ENCODE measurements at regions not wholly inside any gene's neighbourhood (a gene's known extent, or its start where the extent isn't known, plus 50 kb on each side); places are given as distances from the start of the nearest gene placed in this dataset.
"Not testable (repeated sequence)": the region's sequence is repeated elsewhere in the genome, so short reads cannot be mapped to it uniquely, and the experiment has no call there.

- no peak overlapping the region for H3K4me3 ChIP-seq (ENCODE audit: low read depth, low read length)
- TF ChIP-seq, protein P1, sequence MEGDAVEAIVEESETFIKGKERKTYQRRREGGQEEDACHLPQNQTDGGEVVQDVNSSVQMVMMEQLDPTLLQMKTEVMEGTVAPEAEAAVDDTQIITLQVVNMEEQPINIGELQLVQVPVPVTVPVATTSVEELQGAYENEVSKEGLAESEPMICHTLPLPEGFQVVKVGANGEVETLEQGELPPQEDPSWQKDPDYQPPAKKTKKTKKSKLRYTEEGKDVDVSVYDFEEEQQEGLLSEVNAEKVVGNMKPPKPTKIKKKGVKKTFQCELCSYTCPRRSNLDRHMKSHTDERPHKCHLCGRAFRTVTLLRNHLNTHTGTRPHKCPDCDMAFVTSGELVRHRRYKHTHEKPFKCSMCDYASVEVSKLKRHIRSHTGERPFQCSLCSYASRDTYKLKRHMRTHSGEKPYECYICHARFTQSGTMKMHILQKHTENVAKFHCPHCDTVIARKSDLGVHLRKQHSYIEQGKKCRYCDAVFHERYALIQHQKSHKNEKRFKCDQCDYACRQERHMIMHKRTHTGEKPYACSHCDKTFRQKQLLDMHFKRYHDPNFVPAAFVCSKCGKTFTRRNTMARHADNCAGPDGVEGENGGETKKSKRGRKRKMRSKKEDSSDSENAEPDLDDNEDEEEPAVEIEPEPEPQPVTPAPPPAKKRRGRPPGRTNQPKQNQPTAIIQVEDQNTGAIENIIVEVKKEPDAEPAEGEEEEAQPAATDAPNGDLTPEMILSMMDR (IDR thresholded peaks at IDR 0.05; ENCODE audit: low read depth, low read length) = no peak
Observed at GRCh38 chr7:54947266-54947665, 71.6 kb upstream of the EGFR start.

- not testable (repeated sequence) for H3K4me3 ChIP-seq (ENCODE audit: low read depth, low read length)
Observed at GRCh38 chr7:54949514-54949913, 69.3 kb upstream of the EGFR start.

DNA sequence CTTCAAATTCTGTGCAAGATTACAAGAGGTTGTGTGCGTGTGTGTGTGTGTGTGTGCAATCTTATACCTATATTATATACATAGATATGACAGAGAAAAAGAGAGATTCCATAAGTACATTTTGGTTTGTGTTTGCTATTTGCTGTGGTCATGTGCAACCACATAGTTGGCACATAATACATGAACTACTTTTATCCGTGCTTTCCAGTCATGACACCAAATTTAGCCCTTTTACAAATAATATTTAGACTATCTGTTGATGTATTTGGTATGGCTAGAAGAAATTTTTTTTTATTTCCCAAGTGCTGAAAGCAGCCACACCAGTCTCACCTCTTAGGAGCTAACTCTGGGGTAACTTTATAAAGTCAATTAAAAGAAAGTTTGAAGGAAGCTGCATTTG is 63.5 kb upstream of the EGFR start:
- H3K4me3 ChIP-seq (ENCODE audit: low read depth, low read length) = no peak overlapping the region
- TF ChIP-seq, protein P1 (IDR thresholded peaks at IDR 0.05; ENCODE audit: low read depth, low read length) = no peak

GRCh38 chr7:54955696-54956420 is 63.0 kb upstream of the EGFR start:
- no peak overlapping the region for H3K4me3 ChIP-seq (ENCODE audit: low read depth, low read length)
- TF ChIP-seq, protein P1 (IDR thresholded peaks at IDR 0.05; ENCODE audit: low read depth, low read length) = no peak

GRCh38 chr7:54956865-54957264 is 62.0 kb upstream of the EGFR start:
- no peak overlapping the region for H3K4me3 ChIP-seq (ENCODE audit: low read depth, low read length)
- TF ChIP-seq, protein P1 (IDR thresholded peaks at IDR 0.05; ENCODE audit: low read depth, low read length) = no peak

DNA sequence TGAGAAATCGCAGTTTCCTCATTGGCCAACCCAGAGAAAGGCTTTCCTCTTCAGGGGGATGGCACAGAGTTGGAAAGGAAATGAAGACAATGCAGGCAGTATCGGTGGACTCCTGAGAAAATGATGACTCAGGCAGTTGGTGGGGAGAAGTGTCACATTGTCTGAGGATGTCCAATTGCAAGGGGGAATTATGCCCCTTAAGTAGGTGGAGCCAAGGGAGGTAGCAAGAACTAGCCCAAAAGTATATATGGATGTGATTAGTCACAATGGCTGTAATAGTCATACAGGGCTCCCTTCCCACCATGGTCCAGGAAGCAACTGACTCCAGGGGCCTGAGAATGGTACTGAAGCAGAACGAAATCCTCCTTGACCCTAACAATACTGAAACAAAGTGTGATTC is 58.3 kb upstream of the EGFR start:
- H3K4me3 ChIP-seq (ENCODE audit: low read depth, low read length) = no peak overlapping the region
- TF ChIP-seq, protein P1 (IDR thresholded peaks at IDR 0.05; ENCODE audit: low read depth, low read length) = no peak

DNA sequence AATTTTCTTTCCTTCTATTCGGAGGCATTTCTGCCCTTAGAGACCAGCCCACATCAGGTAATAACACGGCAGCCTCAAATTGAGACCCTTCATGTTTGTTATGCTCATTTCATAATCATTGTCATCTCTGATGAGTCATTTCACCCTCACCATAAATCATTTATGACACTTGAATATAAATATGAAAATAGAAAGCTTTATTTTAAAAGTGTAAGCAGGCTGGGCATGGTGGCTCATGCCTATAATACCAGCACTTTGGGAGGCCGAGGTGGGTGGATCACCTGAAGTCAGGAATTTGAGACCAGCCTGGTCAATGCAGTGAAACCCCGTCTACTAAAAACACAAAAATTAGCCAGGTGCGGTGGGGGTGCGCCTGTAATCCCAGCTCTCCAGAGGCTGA is 57.4 kb upstream of the EGFR start:
- H3K4me3 ChIP-seq (ENCODE audit: low read depth, low read length) = no peak overlapping the region
- TF ChIP-seq, protein P1 (IDR thresholded peaks at IDR 0.05; ENCODE audit: low read depth, low read length) = no peak

- TF ChIP-seq, protein P1 (IDR thresholded peaks at IDR 0.05; ENCODE audit: low read depth, low read length) = no peak
- H3K4me3 ChIP-seq (ENCODE audit: low read depth, low read length) = no peak overlapping the region
Observed at GRCh38 chr7:54963155-54963554, 55.7 kb upstream of the EGFR start.
